ENCODE measurements at regions not wholly inside any gene's neighbourhood (a gene's known extent, or its start where the extent isn't known, plus 50 kb on each side); places are given as distances from the start of the nearest gene placed in this dataset.

DNA sequence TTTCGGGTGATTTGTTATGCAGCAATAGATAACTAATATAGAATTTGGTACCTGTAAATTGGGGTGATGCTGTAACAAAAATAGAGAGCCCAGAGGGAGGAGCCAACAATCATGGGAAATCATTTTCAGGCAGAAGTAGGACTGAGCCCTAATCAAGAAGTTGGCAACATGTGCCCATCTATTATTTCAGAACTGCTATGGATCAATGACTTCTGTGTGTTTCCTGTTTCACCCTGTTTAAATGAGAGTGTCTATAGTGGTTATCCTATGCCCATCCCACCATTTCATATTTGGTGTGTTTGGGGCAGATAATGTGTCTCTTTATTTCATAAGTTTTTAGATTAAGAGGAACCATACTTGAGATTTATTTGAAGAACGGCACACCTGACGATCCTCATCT, 330.8 kb upstream of the CITED2 start:
- Histone ChIP-seq H3K9me3 (no peaks in the 10 kb centered on the region), H3K27ac (no peak overlapping the region), H3K36me3 (ENCODE audit: low read depth, missing control alignments) (no peaks in the 10 kb centered on the region), H3K27me3 (no peaks in the 10 kb centered on the region), H3K4me1 (peaks cover 25% of the 10 kb centered on the region), H3K4me3 (no peak overlapping the region)
- intact Hi-C loops (cut with DNase I; ENCODE audit: low total_unique reads): no loop called here
- DNase-seq: no peak
- TF ChIP-seq POLR2A (IDR thresholded peaks at IDR 0.05): no peak
- TF ChIP-seq, protein P1, sequence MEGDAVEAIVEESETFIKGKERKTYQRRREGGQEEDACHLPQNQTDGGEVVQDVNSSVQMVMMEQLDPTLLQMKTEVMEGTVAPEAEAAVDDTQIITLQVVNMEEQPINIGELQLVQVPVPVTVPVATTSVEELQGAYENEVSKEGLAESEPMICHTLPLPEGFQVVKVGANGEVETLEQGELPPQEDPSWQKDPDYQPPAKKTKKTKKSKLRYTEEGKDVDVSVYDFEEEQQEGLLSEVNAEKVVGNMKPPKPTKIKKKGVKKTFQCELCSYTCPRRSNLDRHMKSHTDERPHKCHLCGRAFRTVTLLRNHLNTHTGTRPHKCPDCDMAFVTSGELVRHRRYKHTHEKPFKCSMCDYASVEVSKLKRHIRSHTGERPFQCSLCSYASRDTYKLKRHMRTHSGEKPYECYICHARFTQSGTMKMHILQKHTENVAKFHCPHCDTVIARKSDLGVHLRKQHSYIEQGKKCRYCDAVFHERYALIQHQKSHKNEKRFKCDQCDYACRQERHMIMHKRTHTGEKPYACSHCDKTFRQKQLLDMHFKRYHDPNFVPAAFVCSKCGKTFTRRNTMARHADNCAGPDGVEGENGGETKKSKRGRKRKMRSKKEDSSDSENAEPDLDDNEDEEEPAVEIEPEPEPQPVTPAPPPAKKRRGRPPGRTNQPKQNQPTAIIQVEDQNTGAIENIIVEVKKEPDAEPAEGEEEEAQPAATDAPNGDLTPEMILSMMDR (IDR thresholded peaks at IDR 0.05): no peak
- 93 to 98% methylated on average over 3 of the region's 3 CpGs for whole genome bisulfite sequencing, 2 donors

DNA sequence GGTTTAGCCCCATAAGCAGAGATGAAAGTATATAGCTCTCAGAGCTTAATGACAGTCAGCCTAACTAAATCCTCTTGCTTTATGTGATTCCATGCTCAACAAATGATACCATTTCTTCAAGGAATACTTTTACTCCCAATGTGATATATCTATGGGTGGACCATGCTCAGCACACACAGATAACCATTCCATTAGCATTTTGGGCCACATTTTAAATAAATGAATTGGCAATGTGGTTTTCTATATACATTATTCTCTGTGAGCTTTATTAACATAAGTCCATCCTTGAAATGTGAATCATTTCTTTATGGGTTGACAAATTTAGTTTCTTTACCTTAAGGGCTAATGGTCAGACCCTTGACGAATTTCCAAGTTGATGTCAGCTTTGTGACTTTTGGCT, 329.3 kb upstream of the CITED2 start:
- no peak for DNase-seq
- Histone ChIP-seq H3K4me1 (peaks cover 11% of the 10 kb centered on the region), H3K4me3 (no peak overlapping the region), H3K27ac (no peak overlapping the region), H3K9me3 (no peaks in the 10 kb centered on the region), H3K36me3 (ENCODE audit: low read depth, missing control alignments) (no peaks in the 10 kb centered on the region), H3K27me3 (no peaks in the 10 kb centered on the region)
- 100% methylated on average over 1 of the region's 1 CpG for WGBS, 2 donors
- intact Hi-C loops (cut with DNase I; ENCODE audit: low total_unique reads): no loop called here
- no peak for TF ChIP-seq POLR2A (IDR thresholded peaks at IDR 0.05)
- TF ChIP-seq, protein P1 (IDR thresholded peaks at IDR 0.05): no peak

DNA sequence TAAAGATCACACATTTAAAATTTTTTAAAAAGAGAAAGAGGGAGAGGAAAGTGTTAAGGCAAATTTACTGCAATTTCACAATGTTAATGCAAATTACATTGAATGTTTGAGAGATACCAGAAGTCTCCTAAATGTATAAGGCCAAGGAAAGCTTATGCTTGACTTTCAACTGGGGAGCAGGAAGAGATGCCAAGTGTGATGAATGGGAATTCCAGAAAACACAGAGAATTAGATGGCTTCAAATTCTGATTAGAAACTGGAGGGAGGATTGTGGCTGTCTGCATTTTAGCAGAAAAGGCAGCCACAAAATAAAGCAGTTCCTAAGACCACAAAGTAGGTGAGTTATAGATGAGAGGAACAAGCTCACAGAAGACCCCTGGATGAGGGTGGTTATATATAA, 328.3 kb upstream of the CITED2 start:
- intact Hi-C loops (cut with DNase I; ENCODE audit: low total_unique reads): no loop called here
- no peak for DNase-seq

DNA sequence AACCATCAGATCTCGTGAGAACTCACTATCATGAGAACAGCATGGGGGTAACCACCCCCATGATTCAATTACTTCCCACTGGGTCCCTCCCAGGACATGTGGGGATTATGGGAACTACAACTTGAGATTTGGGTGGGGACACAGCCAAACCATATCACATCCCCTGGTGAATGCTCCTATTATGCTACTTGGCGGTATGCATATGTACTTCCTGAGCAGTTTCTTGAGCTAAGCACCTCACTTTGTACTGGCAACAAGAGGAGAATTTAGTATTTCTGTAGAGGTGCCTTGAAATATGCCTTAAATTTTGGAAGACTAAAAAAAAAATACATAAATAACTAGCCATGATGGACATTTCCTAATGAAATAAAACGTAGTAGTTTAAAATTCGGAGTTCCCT, 327.2 kb upstream of the CITED2 start:
- Histone ChIP-seq H3K9me3 (no peaks in the 10 kb centered on the region), H3K27ac (no peak overlapping the region), H3K4me3 (no peak overlapping the region), H3K36me3 (ENCODE audit: low read depth, missing control alignments) (no peaks in the 10 kb centered on the region), H3K4me1 (no peaks in the 10 kb centered on the region), H3K27me3 (no peaks in the 10 kb centered on the region)
- intact Hi-C loops (cut with DNase I; ENCODE audit: low total_unique reads): no loop called here
- no peak for DNase-seq
- WGBS, 2 donors: 89 to 98% methylated on average over 4 of the region's 4 CpGs
- TF ChIP-seq, protein P1 (IDR thresholded peaks at IDR 0.05): no peak
- TF ChIP-seq POLR2A (IDR thresholded peaks at IDR 0.05): no peak

More for the DNA sequence above, 328.3 kb upstream of the CITED2 start:
- H3K4me1 ChIP-seq: peaks cover under 1% of the 10 kb centered on the region
- no peak overlapping the region for H3K4me3 ChIP-seq
- H3K36me3 ChIP-seq (ENCODE audit: low read depth, missing control alignments): no peaks in the 10 kb centered on the region
- TF ChIP-seq, protein P1 (IDR thresholded peaks at IDR 0.05): no peak
- TF ChIP-seq POLR2A (IDR thresholded peaks at IDR 0.05): no peak
- H3K27me3 ChIP-seq: no peaks in the 10 kb centered on the region
- H3K9me3 ChIP-seq: no peaks in the 10 kb centered on the region
- H3K27ac ChIP-seq: no peak overlapping the region

DNA sequence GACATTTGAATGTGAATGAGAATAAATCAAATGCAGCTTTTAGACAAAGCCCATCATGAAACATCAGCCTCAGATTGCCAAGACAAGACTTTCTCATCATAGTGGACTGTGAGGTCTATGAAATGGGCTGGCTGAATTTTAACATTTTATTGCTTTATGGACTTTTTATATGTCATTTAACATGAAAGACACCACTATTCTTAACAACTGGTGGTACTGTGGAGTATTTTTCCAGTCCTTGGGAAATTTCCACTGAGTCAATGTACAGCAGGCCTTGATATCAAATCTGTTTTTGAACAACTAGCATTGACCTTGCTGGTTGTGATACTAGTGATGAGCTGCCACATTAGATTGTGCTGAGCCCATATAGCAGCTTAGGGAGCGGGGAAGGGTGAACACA, 326.6 kb upstream of the CITED2 start:
- intact Hi-C loops (cut with DNase I; ENCODE audit: low total_unique reads): no loop called here
- 88% methylated on average over 1 of the region's 1 CpG for WGBS, 2 donors
- Histone ChIP-seq H3K27ac (no peak overlapping the region), H3K27me3 (no peaks in the 10 kb centered on the region), H3K4me3 (no peak overlapping the region), H3K9me3 (no peaks in the 10 kb centered on the region), H3K36me3 (ENCODE audit: low read depth, missing control alignments) (no peaks in the 10 kb centered on the region), H3K4me1 (no peaks in the 10 kb centered on the region)
- no peak for DNase-seq
- no peak for TF ChIP-seq POLR2A (IDR thresholded peaks at IDR 0.05)
- TF ChIP-seq, protein P1 (IDR thresholded peaks at IDR 0.05): no peak
